ENCODE measurements at regions not wholly inside any gene's neighbourhood (a gene's known extent, or its start where the extent isn't known, plus 50 kb on each side); places are given as distances from the start of the nearest gene placed in this dataset.

DNA sequence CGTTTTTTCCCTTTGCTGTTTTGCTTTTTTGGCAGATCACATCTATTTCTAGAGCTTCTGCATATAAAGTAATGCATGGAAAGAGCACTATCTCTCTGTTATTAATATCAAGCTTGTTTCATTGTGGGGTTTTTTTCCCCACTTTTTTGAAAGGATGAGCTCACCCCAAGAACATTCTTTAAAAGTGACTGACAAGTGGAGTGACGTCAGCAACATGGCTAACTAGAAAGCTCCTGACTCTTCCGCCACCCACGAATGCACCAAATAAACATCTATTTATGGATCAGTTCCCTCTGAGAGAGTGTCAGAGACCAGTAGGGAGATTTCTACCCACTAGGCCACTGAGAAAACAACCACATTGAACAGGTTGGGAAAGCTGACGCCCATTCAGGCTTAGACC is 445.4 kb downstream of the GALC start:
- ATAC-seq (replicated peaks) (no peak), DNase-seq (no peak)
- H3K9me3 Mint-ChIP-seq: peaks cover 8 to 10% of the 10 kb centered on the region in 2 donors
- H3K4me3 Mint-ChIP-seq: no peak overlapping the region
- H3K4me1 Mint-ChIP-seq: no peaks in the 10 kb centered on the region
- no peaks in the 10 kb centered on the region for H3K36me3 Mint-ChIP-seq
- H3K27ac Mint-ChIP-seq: no peak overlapping the region
- no peaks in the 10 kb centered on the region for H3K27me3 Mint-ChIP-seq

DNA sequence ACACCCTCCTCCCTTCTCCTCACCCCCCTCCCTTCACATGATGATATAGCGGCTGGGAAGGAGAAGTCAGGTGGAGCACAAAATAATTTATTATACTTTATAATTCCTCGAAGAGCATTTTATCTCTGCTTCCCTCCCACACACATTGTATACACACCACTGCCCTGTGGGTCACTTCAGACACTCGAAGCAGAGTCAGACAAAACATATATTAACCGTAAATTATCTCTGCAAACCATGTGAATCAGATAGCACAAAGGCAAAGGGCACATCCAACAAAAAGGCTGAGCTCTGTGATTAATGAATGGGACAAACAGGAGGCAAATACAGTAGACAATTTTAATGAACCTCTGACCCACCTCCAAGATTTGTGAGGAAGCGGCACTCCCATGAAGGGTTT is 450.7 kb downstream of the GALC start:
- Mint-ChIP-seq H3K9me3 (peaks cover 7 to 9% of the 10 kb centered on the region in 2 donors), H3K27me3 (no peaks in the 10 kb centered on the region), H3K4me1 (no peaks in the 10 kb centered on the region), H3K27ac (no peak overlapping the region), H3K4me3 (no peak overlapping the region), H3K36me3 (no peaks in the 10 kb centered on the region)
- ATAC-seq (replicated peaks) (no peak), DNase-seq (no peak)

DNA sequence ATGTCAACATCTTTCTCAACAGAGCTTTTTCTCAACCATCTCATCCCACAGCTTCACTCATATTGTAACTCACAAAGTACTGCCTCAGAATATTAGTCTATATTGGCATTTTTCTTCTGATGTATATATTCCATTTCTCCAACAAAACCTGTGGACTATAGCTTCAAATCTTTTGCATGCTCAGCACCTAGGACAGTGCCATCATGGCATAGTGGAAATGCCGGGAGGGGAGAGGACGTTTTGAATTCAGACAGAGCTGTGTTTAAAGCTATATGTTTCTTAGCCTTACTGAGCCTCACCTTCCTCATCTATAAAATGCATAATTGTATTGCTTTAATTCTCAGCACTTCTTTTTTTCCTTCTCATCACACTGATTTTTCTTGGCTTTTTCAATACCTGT is 452.6 kb downstream of the GALC start:
- ATAC-seq (replicated peaks) (no peak), DNase-seq (no peak)
- Mint-ChIP-seq H3K27ac (no peak overlapping the region), H3K4me3 (no peak overlapping the region), H3K9me3 (peaks cover 5 to 9% of the 10 kb centered on the region in 2 donors), H3K36me3 (no peaks in the 10 kb centered on the region), H3K27me3 (no peaks in the 10 kb centered on the region), H3K4me1 (no peaks in the 10 kb centered on the region)

DNA sequence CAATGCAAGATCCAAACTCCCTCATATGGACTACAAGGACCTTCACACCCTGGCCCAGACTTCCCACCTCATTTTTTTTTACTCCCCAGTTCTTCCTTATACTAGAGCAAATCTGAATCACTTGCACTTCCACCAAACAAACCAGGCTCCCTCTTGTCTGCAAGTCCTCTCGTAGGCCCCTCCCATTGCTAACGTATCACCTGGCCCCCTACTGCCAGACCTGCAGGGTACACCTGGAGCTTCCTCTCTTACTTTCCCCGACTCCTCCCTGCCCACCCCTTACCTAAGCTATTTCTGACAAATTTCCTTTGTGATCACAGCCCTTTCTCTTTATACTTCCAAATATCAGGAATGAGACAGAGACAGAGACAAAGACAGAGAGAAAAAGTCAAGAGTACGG is 463.9 kb downstream of the GALC start:
- no peak overlapping the region for H3K4me3 Mint-ChIP-seq
- ATAC-seq (replicated peaks): no peak
- H3K27me3 Mint-ChIP-seq: no peaks in the 10 kb centered on the region
- H3K4me1 Mint-ChIP-seq: no peaks in the 10 kb centered on the region
- no peak for DNase-seq
- no peak overlapping the region for H3K27ac Mint-ChIP-seq
- no peaks in the 10 kb centered on the region for H3K36me3 Mint-ChIP-seq
- H3K9me3 Mint-ChIP-seq: peaks cover 0 to 7% of the 10 kb centered on the region in 2 donors

DNA sequence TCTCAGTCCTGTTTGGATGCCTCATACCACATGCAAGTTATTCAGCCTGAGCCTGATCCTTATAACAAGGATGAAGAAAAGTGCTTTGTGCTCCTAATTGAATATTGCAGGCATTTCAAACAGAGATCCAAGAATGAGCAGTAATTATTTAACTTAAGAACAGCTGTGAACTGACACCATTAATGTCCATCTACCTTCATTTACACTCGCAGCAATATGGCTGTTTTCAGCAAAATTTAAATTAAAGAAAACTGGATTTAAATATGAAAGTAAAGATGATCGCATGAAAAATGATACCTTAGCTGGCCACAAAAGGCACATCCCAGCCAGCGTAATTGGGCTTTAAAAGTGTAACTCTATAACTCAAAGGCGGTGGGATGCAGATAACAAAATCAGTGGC is 466.3 kb downstream of the GALC start:
- H3K36me3 Mint-ChIP-seq: no peaks in the 10 kb centered on the region
- ATAC-seq (replicated peaks) (no peak), DNase-seq (no peak)
- peaks cover 6% of the 10 kb centered on the region in 2 donors for H3K9me3 Mint-ChIP-seq
- H3K4me1 Mint-ChIP-seq: no peaks in the 10 kb centered on the region
- H3K27me3 Mint-ChIP-seq: no peaks in the 10 kb centered on the region
- no peak overlapping the region for H3K4me3 Mint-ChIP-seq
- no peak overlapping the region for H3K27ac Mint-ChIP-seq

DNA sequence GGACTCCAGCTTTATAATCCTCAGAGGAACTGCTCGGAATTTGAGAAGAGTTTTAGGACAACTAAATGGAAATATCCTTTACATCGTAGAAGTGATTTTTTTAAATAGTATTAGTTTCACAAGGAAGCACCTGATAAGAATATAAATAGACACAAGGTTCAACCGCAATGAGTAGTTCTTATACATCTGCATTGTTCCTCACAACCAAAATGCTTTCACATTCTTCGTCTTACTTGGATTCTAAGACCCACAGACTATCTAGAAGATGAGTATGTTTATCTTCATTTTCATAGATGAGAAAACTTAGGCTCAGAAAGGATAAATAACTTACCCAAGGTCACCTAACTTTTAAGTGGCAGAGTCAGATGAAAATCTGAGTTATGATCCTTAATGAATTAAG is 469.0 kb downstream of the GALC start:
- no peak for ATAC-seq (replicated peaks)
- peaks cover 6 to 8% of the 10 kb centered on the region in 2 donors for H3K9me3 Mint-ChIP-seq
- DNase-seq: no peak

DNA sequence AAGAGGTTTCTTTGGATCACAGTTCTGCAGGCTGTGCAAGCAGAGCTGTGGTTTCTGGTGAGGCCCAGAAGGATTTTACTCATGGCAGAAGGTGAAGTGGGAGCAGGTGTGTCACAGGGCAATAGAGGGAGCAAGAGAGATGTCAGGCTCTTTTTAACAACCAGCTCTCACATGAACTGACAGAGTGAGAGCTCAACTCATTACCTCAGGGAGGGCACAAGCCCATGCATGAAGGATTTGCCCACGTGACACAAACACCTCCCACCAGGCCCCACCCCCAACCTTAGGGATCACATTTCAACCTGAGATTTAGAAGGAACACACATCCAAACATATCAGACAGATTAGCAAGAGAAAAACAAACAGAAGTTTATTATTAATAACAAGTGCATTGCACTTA is 470.4 kb downstream of the GALC start:
- Mint-ChIP-seq H3K4me3 (no peak overlapping the region), H3K4me1 (no peaks in the 10 kb centered on the region), H3K36me3 (no peaks in the 10 kb centered on the region), H3K9me3 (peaks cover 5 to 7% of the 10 kb centered on the region in 2 donors), H3K27ac (no peak overlapping the region), H3K27me3 (no peaks in the 10 kb centered on the region)
- DNase-seq: no peak
- ATAC-seq (replicated peaks): no peak

More for the DNA sequence above, 469.0 kb downstream of the GALC start:
- Mint-ChIP-seq H3K4me1 (no peaks in the 10 kb centered on the region), H3K4me3 (no peak overlapping the region), H3K36me3 (no peaks in the 10 kb centered on the region), H3K27ac (no peak overlapping the region), H3K27me3 (no peaks in the 10 kb centered on the region)

DNA sequence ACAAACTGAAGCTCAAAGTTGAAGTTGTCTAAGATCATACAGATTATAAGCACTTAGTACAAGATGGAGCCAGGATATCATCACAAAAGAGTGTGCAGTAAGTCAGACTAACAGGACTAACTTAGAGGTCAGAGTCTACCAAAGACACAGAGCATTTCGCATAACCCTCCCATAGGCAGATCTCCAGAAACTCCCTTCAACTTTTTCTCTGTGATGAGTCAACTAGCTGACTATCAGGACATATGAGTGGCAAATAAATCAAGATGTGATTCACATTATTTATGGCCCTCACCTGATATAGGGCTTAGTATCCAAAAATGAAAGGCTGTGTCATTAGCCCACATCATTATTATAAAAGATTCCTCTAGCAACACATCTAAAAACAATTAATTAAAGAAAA is 484.6 kb downstream of the GALC start:
- Mint-ChIP-seq H3K4me1 (no peaks in the 10 kb centered on the region), H3K27me3 (no peaks in the 10 kb centered on the region), H3K36me3 (no peaks in the 10 kb centered on the region), H3K27ac (no peak overlapping the region), H3K9me3 (peaks cover 0 to 2% of the 10 kb centered on the region in 2 donors), H3K4me3 (no peak overlapping the region)
- no peak for ATAC-seq (replicated peaks)
- DNase-seq: no peak

DNA sequence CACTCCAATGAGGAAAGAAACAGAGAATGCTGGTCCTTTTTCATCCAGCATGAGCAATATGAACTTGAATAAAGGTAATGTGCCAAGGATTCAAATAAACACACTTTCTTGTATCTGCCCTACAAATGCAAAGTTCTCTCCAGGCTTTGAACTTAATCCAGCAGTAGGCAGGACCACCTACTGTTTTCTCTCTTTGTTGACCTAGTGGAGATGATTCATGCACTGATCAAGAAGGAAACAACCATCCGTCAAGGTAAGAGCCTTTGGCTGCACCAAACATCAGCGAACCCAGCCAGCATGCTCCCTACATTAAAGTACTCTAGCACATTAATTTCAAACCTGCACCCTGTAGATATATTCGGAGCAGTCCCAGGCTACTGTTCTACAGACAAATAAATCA is 489.3 kb downstream of the GALC start:
- no peaks in the 10 kb centered on the region for H3K9me3 Mint-ChIP-seq
- H3K27me3 Mint-ChIP-seq: no peaks in the 10 kb centered on the region
- H3K4me1 Mint-ChIP-seq: no peaks in the 10 kb centered on the region
- DNase-seq (no peak), ATAC-seq (replicated peaks) (no peak)
- no peak overlapping the region for H3K4me3 Mint-ChIP-seq
- no peaks in the 10 kb centered on the region for H3K36me3 Mint-ChIP-seq
- no peak overlapping the region for H3K27ac Mint-ChIP-seq

DNA sequence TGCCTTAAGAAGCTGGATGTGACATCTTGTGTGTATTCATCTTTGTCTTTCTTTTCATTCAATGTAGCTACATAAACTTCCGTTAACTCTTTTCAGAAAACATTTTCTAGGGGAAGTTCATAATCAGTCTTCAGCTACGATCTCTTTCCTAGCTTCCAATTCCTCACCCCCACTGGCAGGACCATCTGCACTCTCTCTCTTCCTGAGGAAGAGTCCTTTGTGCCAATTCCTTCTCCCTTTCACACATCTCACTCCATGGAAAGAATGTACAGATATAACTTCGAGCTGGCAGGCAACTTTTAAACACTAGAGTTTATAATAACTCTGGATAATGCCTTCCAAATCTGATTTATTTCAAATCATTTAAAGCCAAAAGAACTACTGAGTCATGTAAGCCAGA is 495.7 kb downstream of the GALC start:
- no peak overlapping the region for H3K4me3 Mint-ChIP-seq
- H3K4me1 Mint-ChIP-seq: no peaks in the 10 kb centered on the region
- no peaks in the 10 kb centered on the region for H3K27me3 Mint-ChIP-seq
- no peaks in the 10 kb centered on the region for H3K9me3 Mint-ChIP-seq
- H3K27ac Mint-ChIP-seq: no peak overlapping the region
- no peak for ATAC-seq (replicated peaks)
- DNase-seq: no peak
- H3K36me3 Mint-ChIP-seq: no peaks in the 10 kb centered on the region

DNA sequence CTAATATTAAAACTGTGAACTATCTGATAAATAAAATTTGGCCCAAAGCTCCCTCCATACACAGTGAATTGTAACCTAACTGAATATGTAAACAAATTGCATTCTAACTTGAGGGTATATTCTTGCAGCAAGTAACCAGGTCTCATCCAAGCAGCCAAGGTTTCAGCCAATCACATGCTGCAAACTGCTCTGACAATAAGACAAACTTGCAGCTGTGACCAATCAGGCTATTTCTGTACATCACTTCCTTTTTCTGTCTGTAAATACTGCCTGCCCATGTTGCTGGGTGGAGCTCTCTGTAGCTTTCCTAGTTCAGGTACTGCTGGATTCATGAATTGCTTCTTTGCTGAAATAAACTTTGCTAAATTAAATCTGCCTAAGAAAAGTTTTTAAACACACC is 499.0 kb downstream of the GALC start:
- Mint-ChIP-seq H3K27ac (no peak overlapping the region), H3K4me1 (no peaks in the 10 kb centered on the region), H3K4me3 (no peak overlapping the region), H3K9me3 (peaks cover 0 to 4% of the 10 kb centered on the region in 2 donors), H3K27me3 (no peaks in the 10 kb centered on the region), H3K36me3 (no peaks in the 10 kb centered on the region)
- no peak for ATAC-seq (replicated peaks)
- no peak for DNase-seq

DNA sequence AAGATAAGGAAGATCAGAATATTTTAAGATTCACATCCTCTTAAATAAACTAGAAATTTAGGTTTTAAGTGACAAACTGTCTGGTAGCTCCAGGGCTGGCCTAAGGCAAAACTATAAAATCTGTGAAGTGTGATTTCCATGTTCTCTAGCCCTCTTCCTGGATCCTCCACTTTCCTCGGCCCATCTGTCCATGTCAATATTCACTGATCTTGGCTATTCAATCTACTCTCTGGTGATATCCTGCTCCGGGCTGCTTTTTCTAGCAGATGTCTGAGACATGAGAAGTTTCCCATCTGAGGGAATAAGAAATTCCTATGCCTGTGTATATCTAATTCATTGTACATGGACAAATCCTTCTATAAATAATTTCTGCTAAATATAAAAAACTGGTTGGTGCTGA is 500.4 kb downstream of the GALC start:
- DNase-seq: no peak
- no peaks in the 10 kb centered on the region for H3K36me3 Mint-ChIP-seq
- H3K4me3 Mint-ChIP-seq: no peak overlapping the region
- no peaks in the 10 kb centered on the region for H3K4me1 Mint-ChIP-seq
- no peaks in the 10 kb centered on the region for H3K27me3 Mint-ChIP-seq
- peaks cover 0 to 4% of the 10 kb centered on the region in 2 donors for H3K9me3 Mint-ChIP-seq
- ATAC-seq (replicated peaks): no peak
- no peak overlapping the region for H3K27ac Mint-ChIP-seq

DNA sequence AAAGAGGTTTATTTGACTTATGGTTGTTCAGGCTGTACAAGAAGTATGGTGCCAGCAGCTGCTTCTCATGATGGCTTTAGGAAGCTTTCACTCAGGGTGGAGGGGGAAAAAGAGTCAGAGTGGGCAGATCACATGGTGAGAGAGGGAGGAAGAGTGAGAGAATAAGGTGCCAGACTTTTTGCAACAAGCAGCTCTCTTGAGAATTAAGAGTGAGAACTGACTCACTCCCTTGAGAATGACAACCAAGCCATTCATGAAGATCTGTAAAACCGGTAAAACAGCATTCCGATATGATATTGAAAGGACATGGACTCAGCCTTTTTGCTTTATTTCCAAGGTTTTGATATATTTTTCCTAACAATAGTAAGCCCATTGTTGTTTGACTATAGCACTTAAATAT is 501.2 kb downstream of the GALC start:
- H3K4me3 Mint-ChIP-seq: no peak overlapping the region
- DNase-seq (no peak), ATAC-seq (replicated peaks) (no peak)
- no peaks in the 10 kb centered on the region for H3K27me3 Mint-ChIP-seq
- no peaks in the 10 kb centered on the region for H3K4me1 Mint-ChIP-seq
- no peaks in the 10 kb centered on the region for H3K36me3 Mint-ChIP-seq
- no peak overlapping the region for H3K27ac Mint-ChIP-seq
- peaks cover 0 to 4% of the 10 kb centered on the region in 2 donors for H3K9me3 Mint-ChIP-seq

DNA sequence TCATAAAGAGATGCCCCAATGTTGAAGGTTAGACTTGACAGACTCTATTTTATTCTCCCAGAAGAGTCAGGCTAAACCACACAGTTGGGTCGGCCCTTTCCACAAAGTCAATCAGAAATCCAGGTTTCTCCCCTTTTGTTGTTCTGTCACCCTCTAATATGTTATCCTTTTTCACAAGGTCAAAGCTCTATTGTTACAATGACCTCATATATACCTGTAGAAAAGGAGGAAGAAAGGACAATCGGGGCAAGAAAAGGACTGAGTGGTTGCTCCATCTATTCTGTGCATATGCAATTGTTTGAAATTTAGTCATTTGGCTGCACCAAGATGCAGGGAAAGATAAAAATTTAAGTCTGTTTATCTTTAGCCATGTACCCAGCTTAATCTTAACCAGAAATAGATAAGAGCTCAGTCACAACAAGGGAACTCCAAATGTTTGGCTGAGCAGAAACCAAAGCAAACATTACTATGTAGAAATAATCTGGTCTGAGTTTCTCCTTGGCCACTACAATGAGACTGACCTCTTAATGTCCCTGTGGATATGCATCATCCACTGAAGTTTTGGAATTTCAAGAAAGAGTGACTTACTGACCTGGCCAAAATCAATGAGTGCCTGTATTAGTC is 503.7 kb downstream of the GALC start:
- H3K27me3 Mint-ChIP-seq: no peaks in the 10 kb centered on the region
- H3K4me3 Mint-ChIP-seq: no peak overlapping the region
- H3K4me1 Mint-ChIP-seq: no peaks in the 10 kb centered on the region
- DNase-seq (no peak), ATAC-seq (replicated peaks) (no peak)
- no peaks in the 10 kb centered on the region for H3K36me3 Mint-ChIP-seq
- H3K27ac Mint-ChIP-seq: no peak overlapping the region
- peaks cover 0 to 4% of the 10 kb centered on the region in 2 donors for H3K9me3 Mint-ChIP-seq

DNA sequence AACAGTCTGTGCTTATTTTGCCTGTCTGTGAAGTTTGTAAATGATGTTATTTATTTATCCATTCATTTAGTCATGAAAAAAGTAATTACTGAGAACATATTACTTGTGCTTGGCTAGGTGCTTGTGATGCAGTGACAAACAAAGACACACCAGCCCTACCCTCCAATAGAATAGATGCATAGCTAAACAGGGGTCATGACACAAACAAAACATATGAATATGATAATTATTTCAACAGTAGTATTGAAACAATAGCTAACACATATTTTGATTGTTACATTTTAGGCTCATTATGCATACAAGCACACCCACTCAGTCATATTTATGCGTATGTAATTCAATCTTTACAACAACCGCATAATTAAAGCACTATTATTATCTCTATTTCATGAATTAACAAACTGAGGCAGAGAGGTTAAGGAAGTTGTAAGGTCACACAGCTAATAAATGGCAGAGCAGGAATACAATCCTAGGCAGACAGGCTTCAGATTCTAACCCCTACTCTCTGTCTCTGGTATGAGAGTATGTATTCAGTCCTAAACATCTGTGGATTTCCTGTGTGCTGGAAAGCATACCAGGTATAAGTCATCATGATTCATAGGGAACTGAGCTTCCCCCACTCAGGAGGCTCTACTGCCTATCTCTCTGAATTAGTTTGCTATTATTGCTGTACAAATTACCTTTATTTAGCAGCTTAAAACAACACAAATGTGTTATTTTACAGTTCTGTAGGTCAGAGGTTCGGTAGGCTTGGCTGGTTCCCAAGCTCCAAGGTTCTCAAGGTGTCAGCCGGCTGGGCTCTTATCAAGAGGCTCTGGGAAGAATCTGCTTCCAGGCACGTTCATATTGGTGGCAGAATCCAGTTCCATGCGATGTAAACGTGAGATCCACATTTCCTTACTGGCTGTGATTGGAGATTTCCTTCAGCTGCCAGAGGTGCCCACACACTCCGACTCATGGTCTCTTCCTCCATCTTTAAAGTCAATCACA is 509.4 kb downstream of the GALC start:
- Mint-ChIP-seq H3K9me3 (peaks cover 5 to 8% of the 10 kb centered on the region in 2 donors), H3K4me1 (no peaks in the 10 kb centered on the region), H3K36me3 (no peaks in the 10 kb centered on the region), H3K27ac (no peak overlapping the region), H3K4me3 (no peak overlapping the region), H3K27me3 (no peaks in the 10 kb centered on the region)
- ATAC-seq (replicated peaks) (no peak), DNase-seq (no peak)
